ENCODE measurements at regions not wholly inside any gene's neighbourhood (a gene's known extent, or its start where the extent isn't known, plus 50 kb on each side); places are given as distances from the start of the nearest gene placed in this dataset.
"Not testable (repeated sequence)": the region's sequence is repeated elsewhere in the genome, so short reads cannot be mapped to it uniquely, and the experiment has no call there.

- peak; percentile 51 for DNase-seq
These were observed 55.0 kb upstream of the PAK3 start for GRCh38 chrX:111041018-111041462.

- no peak for DNase-seq
These were observed 55.5 kb upstream of the PAK3 start for GRCh38 chrX:111040377-111041017.

GRCh38 chrX:111039606-111040005, 56.4 kb upstream of the PAK3 start:
- DNase-seq: no peak

- DNase-seq: no peak
These were observed 60.0 kb upstream of the PAK3 start for GRCh38 chrX:111035991-111036390.

GRCh38 chrX:111035256-111035655, 60.7 kb upstream of the PAK3 start:
- no peak for DNase-seq

GRCh38 chrX:111022998-111023397, 73.0 kb upstream of the PAK3 start:
- not testable (repeated sequence) for DNase-seq

- no peak for DNase-seq
These were observed 75.7 kb upstream of the PAK3 start for GRCh38 chrX:111020283-111020682.

GRCh38 chrX:111013778-111014455, 82.1 kb upstream of the PAK3 start:
- DNase-seq: no peak

- DNase-seq: no peak
These were observed 85.9 kb upstream of the PAK3 start for GRCh38 chrX:111010111-111010510.

GRCh38 chrX:111009256-111009655, 86.7 kb upstream of the PAK3 start:
- DNase-seq: no peak

GRCh38 chrX:111008126-111008525, 87.9 kb upstream of the PAK3 start:
- no peak for DNase-seq

GRCh38 chrX:111007238-111007637, 88.8 kb upstream of the PAK3 start:
- DNase-seq: no peak

- DNase-seq: no peak
These were observed 89.9 kb upstream of the PAK3 start for GRCh38 chrX:111006116-111006515.

- no peak for DNase-seq
These were observed 90.8 kb upstream of the PAK3 start for GRCh38 chrX:111005166-111005565.

- no peak for DNase-seq
These were observed 92.9 kb upstream of the PAK3 start for GRCh38 chrX:111003118-111003517.

GRCh38 chrX:110992611-110993010, 103.4 kb upstream of the PAK3 start:
- DNase-seq: peak; percentile 37

- DNase-seq: no peak
These were observed 106.1 kb upstream of the PAK3 start for GRCh38 chrX:110989869-110990268.

- DNase-seq: no peak
These were observed 106.5 kb upstream of the PAK3 start for GRCh38 chrX:110989447-110989846.

- no peak for DNase-seq
These were observed 108.7 kb upstream of the PAK3 start for GRCh38 chrX:110987292-110987691.

GRCh38 chrX:110985470-110985869, 110.5 kb upstream of the PAK3 start:
- no peak for DNase-seq

GRCh38 chrX:110983024-110983423, 113.0 kb upstream of the PAK3 start:
- DNase-seq: no peak

GRCh38 chrX:110966839-110967238, 129.2 kb upstream of the PAK3 start:
- no peak for DNase-seq

- no peak for DNase-seq
These were observed 129.9 kb upstream of the PAK3 start for GRCh38 chrX:110966091-110966454.

- DNase-seq: no peak
These were observed 130.4 kb upstream of the PAK3 start for GRCh38 chrX:110965409-110966090.

Data from CD4-positive, alpha-beta T cell treated with Interleukin-21 for 1 hour (primary cell).